EL (cell line): ENCODE measurements at regions not wholly inside any gene's neighbourhood (a gene's known extent, or its start where the extent isn't known, plus 50 kb on each side); places are given as distances from the start of the nearest gene placed in this dataset.
"Not testable (repeated sequence)": the region's sequence is repeated elsewhere in the genome, so short reads cannot be mapped to it uniquely, and the experiment has no call there.

Source experiments
- DNase-seq: peaks from one replicate; pipeline ENCODE4 v3.0.0-alpha.2; 2016

DNA sequence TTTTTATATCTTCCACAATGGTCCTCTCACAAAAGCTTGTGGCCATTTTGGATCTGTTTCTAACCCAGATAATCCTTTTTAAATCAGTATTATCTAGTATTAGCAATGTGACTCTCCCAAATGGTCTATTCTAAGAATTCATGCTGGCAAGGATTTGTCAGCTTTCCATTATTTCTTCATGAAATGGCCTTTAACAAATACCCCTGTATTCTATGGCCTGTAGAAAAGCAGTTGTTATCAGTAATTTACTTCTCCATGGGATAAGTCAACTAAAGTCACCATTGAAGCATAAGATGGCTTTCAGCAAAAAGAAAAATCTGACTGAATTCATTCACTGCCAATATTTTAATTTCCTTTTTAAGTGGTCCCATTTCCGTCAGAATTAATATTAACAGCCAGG is 346.4 kb upstream of the FAM174A start:
- DNase-seq: no peak

DNA sequence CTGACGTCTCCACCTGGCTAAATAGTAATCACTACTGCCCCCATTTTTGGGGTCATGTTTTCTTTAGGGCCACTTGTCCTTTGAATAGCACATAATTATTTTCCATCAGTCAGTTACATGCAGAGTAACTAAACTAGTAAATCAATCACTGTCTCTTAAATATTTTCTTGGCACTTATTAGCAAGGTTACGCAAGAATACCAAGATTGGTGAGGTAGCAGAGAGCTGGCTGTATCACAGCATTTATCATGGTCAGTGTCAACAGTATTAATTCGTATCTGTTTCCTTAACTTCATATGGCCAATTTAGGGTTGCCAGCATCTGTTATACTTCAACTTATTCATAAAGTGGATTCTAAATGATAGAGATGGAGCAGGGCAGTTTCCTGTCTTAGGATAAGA is 346.8 kb upstream of the FAM174A start:
- DNase-seq: no peak

DNA sequence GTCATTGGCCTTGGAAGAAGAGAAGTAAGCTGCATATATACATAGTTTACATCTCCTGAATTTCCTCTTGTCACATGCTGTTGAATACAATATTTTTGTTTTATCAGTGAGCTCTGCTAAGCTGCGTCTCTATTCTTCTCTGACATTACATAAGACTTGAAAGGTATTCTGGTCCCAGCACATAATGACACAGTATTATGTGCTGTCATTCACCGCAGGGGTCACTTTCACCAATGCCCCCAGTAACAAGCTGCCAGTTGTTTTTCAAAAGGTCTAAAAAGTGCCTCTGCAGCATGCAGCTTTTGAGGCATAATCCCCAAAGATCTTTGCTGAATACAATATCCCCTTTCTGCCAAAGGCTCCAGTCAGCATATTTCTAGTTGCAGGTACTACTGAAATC is 349.0 kb upstream of the FAM174A start:
- no peak for DNase-seq

DNA sequence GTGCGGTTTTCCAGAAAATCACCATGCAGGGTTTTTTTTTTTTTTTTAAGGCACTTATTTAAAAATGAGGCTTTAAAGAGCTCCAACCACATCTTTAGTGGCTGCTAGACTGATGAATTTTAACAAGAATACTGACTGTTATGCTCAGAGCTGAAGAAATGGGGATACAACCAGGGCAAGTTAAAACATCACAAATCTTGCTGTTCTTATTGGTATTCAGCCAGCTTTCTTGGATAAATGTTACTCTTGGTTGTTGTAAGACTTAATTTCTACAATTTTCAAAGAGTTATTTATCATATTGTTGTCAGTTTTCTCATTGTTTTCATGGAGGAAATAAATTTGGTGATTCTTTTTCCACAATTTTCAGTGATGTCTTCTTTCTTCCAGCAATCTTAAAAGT is 352.8 kb upstream of the FAM174A start:
- no peak for DNase-seq

DNA sequence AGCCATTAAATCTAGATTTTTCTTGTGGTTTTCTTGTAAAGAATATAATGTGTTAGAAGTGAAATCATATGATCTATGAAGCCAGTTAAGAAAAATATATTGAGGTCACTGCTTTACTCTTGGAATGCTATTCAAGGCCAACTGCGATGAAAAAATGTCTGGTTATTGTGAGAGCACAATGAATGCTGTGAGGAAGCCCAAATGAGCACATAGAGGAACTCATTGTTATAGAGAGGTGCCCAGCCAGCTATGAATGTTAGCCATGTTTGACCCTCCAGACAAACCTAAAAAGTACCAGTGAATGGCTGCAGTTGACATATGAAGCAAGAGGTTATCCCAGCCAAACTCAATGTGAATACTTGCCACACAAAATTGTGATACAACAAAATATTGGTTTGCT is 359.8 kb upstream of the FAM174A start:
- no peak for DNase-seq

DNA sequence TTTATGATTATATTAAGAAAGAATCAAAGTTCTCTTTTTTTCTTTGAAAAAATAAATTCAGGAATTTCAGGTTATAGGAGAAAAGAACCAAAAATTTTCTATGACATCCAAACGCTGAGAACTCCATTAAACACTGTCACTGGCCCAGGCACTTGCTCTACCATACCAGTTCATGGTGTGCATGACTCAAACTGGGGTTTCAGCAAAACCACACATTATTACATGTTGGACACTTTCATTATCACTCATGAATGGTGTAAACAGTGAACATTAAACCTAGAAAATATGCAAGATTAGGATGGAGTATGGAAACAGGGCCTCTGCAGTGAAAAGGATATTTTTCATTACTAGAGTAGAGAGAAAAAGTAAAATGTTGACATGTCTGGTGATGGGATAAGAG is 369.9 kb upstream of the FAM174A start:
- no peak for DNase-seq

DNA sequence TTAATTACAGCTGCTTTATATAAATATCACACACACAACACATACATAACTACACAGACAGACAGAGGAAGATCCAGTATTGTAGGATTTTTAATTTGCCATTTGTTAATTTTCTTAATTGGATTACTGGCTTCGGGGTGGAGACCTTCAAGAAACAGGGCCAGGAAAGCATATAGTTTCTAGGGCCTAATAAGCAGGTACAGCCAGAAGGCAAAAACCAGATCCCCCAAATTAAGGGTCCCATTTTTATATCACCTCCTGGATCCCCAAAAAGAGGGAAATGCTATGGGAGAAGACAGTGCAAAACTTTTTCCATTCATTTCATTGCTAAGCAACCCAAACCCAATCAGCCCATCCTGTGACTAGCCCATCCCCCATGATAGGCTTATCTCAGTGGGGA is 373.3 kb upstream of the FAM174A start:
- DNase-seq: no peak

DNA sequence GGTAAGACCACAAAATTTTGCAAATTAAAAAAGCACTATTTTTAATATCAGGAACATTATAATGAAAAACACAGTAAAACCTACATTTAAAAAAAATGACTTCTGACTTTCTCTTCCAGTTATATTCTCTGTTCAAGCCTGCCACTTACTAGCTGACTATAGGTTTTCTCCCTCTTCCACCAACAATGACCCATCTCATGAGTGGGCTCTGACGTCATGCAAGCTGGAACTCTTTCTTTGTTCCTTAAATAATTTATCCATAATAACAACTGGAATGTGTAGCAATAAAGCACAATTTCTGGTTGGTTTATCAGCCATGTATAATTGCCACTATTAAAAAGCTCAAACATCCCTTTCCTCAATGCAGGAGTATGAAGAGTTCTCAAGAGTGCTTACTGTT is 378.1 kb upstream of the FAM174A start:
- DNase-seq: no peak

DNA sequence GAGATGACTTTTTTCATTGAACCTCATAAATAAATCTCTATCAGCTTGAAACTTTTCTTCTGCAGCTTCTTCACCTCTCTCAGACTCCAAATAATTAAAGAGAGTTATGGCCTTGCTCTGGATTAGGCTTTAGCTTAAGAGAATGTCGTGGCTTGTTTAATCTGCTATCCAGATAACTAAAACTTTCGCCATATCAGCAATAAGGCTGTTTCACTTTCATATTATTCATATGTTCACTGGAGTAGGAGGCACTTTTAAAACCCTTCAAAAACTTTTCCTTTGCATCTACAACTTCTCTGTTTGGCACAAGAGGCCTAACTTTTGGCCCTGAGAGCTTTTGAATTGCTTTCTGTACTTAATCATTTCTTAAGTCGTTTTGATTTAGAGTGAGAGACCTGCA is 386.9 kb upstream of the FAM174A start:
- no peak for DNase-seq

DNA sequence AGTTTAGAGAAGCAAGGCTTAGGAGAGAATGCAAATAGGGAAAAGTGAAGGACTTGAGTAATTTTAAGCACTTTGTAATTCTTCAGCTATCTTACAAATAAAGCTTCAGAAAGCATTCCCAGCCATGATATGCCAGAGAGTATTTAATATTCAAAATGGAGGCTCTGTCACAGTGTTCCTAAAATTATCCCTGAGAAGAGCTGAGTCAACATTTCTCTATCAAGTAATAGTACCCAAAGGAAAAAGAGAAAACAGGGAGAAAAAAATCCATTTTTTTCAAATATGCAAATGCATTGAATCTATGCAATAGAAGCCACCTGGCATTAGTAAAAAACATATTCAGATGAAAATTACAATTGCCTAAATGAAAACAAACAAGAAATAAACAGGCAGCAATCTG is 392.6 kb upstream of the FAM174A start:
- DNase-seq: no peak

DNA sequence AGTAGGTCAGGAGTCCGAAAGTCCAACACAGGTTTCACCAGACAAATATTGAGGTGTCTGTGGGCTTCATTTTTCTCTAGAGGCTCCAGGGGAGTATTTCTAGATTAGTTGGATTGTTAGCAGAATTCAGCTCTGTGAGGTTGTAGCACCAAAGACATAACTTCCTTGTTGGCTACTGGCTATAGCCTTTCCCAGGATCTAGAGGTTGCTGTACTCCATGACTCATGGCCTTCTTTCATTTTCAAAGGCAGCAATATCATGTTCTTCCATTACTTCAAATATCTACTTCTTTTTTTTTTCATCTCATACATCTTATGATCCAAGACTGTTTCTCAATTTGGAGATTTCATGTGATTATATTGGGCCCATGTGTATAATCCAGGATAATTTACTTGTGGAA is 404.0 kb upstream of the FAM174A start:
- DNase-seq: no peak

DNA sequence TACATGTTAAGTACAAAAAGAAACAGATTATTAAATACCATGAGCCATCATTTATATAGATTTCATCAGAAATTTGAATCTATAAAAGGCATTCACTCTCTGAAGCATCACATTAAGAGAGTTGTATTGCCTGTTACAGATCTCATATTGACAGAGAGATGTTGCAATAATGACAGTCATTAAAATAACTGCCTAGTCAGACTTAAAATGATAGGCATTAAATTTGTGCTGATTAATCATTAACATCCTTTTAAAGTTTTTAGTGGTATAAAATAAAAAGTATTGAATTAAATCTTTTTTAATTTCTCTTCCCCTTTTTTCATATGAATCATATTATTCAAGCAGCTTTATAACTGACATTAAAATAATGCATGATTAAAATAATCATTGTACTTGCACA is 404.9 kb upstream of the FAM174A start:
- DNase-seq: no peak

DNA sequence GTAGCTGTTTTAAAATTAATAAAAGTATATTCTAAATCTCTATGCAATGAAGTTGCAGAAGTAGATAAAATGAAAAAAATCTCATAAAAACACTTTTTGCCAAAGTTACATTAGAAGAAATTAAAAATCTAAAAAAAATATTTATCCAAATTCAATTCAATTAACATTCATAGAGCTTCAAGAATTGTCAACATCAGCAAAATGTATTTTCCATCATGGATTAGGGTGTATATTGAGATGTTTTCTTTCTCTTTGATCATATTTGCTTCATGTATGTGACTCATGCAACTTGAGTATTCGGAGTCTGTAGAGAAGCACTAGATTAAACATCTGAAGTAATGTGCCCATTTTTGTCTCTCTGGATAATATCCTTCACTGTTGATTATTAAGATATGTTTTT is 415.3 kb upstream of the FAM174A start:
- no peak for DNase-seq

DNA sequence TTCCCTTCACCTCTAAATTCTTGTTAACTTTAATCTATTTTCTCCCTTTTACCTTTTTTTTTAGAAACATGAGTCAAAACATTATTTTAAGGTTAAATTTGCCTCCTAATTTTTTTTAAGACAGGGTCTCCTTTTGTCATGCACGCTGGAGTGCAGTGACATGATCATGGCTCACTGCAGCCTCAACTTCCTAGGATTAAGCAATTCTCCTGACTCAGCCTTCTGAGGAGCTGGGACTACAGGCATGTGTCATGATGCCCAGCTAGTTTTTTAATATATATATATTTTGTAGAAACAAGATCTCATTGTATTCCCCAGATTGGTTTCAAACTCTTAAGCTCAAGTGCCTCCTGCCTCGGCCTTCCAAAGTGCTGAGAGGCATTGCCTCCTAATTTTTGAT is 424.7 kb upstream of the FAM174A start:
- DNase-seq: no peak

DNA sequence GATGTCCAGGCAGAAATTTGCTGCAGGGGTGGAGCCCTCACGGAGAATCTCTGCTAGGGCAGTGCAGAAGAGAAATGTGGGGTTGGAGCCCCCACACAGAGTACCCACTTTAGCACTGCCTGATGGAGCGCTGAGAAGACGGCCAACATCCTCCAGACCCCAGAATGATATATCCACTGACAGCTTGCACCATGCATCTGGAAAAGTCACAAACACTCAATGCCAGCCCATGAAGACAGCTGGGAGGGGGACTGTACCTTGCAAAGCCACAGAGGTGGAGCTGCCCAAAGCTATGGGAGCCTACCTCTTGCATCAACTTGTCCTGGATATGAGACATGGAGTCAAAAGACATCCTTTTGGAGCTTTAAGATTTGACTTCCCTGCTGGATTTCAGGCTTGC is 426.3 kb upstream of the FAM174A start:
- no peak for DNase-seq

DNA sequence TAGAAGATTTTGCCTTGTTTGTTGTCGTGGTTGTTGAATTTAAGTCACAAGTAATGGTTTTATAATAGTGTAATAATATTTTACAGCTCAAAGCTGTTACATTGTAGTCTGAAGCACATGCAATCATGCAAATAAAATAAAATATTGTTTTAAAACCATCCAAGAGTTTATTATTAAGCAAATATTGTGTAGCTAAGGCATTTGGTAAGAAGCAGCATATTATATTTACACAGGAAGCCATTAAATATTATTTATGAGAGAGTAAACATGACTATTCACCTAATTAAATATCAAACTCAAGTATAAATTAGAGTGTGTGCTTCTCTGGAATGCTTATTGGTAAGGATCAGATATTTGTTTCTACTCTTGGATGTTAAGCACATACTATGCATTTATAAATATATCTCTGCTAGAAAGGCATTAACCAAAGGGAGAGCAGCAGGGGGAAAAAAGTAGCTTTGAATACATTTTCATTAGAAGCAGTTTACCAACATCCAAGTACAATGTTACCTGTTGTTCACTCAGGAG is 431.5 kb upstream of the FAM174A start:
- DNase-seq: not testable (repeated sequence)

DNA sequence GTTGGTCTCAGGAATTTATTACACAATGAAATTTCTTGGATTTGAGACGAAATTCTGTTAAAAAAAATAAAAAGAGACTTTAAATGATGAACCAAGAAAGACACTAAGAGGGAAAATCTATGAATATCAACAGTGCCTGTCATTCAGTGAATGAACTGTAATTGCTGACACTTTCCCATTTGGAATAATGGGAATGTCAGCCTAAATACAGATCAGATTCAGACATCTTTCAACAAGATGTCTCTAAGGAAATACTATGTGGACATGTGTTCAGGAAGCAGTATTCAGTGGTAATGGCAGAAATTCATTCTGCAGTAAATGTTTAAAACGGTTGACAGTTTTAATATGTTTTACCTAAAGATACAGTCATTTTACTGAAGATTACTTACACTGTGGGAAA is 433.7 kb upstream of the FAM174A start:
- not testable (repeated sequence) for DNase-seq

DNA sequence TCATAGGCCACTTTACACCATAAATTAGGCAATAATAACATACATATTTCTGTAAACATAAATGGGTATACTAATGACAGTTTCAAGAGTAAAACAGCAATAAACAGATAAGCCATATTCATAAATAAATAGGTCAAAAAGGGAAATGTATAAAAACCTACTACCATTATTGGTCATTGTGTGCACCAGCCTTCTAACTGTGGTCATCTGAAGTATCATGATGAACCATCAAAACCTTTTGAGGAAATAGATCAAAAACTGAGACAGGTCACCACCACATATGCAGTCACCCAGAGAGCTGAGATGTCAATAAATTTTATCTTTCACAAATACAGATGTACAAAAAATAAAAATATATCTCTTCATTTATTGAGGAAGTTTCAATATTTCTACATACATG is 438.8 kb upstream of the FAM174A start:
- not testable (repeated sequence) for DNase-seq

DNA sequence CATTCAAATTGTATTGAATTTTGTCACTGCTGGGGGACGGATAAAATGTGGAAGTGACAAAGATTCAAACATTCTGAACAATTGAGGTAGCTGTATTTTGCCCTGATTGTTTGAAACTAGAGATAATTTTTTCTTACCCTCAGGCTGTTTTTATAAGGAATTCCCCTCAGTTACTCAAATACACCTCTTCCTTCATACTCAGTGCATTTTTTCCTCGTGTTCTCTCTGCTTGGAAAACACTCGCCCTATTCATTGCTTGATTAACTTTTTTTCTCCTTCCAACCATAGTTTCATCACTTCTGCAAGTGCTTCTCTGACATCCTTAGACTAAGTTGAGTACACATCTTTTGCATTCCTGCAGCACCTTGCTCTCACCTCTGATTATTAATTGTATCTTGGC is 454.5 kb upstream of the FAM174A start:
- DNase-seq: not testable (repeated sequence)

DNA sequence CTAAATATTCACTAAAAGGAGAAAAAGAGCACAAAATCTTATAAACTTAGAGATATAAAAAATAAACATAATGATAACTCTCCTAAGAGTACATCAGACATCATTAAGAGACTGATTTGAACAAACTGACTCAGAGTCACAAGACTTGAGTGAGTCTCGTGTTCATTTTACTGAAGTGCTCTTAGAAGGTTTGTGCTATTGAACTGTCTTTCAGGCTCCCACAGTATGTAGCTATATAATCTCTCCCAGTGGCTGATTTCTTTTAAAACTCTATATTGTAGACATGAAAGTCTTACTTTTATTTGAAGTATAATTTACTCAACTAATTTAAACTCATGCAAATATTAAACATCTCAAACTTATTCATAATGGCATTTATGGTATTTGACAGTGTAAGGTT is 456.0 kb upstream of the FAM174A start:
- DNase-seq: not testable (repeated sequence)

DNA sequence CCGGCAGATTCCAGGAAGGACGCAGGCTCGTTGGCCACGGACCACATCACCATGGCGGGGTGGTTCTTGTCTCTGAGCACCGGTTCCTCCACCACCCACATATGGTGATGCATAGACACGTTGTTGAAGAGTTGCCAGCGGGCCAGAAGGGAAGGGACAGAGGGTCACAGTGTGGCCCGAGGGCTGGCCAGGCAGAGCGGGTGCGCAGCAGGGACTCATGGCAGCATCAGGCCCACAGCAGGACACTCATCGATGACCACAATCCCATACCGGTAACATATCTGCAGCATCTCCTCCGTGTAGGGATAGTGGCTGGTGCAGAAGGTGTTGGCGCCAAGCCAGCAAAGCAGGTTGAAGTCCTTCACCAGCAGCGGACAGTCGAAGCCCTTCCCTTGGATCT is 469.2 kb upstream of the FAM174A start:
- not testable (repeated sequence) for DNase-seq

DNA sequence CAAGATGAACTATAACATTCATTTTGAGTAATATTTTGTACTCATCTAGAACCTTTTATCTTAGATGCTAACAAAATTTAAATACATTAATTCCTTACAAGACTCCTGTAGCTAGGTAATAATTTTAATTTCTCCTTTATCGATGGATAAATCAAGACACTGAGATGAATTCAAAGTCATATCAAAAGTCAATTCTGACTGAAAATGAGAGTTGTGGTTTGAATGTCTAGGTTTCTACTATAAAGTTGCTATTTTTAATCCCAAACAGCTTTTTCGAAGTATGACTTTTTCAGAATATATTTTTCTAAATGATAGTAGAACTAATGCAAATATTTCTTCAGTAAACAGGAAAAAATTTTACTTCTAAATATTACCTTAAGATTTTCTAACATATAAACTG is 491.7 kb upstream of the FAM174A start:
- DNase-seq: no peak

DNA sequence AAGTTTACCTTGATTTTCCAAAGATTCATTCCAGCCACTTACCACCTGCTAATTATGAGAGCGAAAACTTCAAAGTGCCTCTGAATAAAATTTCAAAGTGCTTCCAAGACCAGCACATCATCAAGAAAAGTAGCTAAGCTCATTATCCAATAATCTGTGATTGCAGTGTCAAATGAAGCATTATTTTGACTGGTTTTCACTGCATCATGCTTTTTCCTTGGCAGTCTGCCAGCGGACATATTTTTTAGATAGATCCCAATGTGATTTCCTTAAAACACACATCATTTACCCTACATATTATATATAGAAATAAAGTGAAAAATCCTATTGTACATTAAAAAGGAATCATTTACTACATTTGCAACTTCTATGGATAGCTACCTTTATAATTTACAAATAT is 508.6 kb upstream of the FAM174A start:
- no peak for DNase-seq

DNA sequence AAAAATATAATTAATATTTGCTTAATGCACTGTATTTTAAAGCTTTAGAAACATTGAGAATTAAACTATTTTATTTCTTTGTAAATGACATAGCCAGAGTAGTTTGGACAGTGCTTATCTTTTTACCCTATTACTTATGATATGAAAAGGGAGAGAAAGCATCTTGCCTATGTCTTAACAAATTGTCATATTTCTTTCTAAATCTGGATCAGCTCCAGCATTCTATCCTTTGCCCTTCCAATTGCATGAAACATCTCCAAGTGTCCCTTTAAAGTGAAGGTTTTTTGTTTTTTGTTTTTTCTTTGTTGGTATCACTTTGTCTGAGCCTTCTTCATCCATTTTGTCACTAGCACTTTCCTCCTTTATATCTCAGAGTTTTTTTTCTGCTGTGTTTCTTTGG is 511.6 kb upstream of the FAM174A start:
- no peak for DNase-seq

DNA sequence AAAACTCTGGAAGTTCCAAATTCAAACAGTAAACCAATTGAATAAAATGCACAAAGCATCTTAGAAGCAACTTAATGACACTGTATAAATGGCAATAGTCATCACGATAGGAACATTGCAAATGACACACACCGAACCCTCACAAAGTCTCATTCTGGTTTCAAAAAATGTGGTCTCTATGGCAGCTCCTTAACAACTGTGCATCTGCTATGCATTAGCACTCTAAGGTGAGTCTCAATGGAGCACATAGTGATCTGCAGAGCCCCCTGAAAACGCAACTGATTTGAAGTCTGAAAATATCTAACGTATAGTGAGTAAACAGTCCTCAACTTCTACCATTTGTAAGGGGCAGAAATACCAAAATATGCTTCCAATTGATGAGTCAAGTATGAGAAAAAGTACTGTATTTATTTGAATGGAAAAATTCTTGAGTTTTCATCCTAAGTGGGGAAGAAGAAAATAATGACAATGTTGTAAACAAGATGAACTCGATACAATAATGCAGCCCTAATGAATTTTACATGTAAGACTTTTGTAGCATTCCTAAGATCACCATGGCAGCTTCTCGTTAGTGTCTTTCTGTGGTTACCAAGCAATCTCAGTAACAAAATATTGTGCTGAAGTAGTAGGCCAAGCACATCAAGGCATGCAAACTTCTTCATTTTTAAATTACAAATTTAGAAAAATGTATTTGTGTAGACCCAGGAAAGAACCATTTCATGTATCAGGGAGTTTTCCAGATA is 517.5 kb upstream of the FAM174A start:
- no peak for DNase-seq
